NK-92 (cell line): ENCODE measurements at regions not wholly inside any gene's neighbourhood (a gene's known extent, or its start where the extent isn't known, plus 50 kb on each side); places are given as distances from the start of the nearest gene placed in this dataset.
"Not testable (repeated sequence)": the region's sequence is repeated elsewhere in the genome, so short reads cannot be mapped to it uniquely, and the experiment has no call there.

Source experiments
- DNase-seq: peaks from one replicate; lab custom pipeline; 2025; ENCODE audit not compliant: unreplicated experiment; lab: John Stamatoyannopoulos, UW

- DNase-seq, result no peak
These were observed 313.9 kb upstream of the SATB1 start for GRCh38 chr3:18739099-18739433.

- no peak for DNase-seq
These were observed 313.4 kb upstream of the SATB1 start for GRCh38 chr3:18738393-18739098.

- no peak for DNase-seq
These were observed 309.9 kb upstream of the SATB1 start for GRCh38 chr3:18735005-18735404.

DNA sequence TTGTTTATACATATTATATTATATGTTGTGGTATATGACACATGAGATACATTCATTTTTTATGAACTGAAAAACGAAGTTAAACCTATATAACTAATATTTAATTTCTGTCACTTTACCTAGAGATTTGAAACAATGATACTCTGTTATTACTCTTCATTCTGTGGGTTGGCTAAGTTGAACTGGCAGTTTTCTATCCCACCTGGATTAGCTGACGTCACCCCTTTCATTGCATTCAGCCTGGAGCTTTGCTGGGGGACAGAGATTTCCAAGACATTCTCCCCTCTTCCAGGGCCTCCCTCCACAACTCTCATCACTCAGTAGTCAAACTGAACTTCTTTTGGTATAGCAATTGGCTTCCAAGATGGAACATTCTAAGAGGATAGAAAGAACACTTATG, 309.2 kb upstream of the SATB1 start:
- no peak for DNase-seq

- DNase-seq, result no peak
These were observed 307.3 kb upstream of the SATB1 start for GRCh38 chr3:18732474-18732873.

DNA sequence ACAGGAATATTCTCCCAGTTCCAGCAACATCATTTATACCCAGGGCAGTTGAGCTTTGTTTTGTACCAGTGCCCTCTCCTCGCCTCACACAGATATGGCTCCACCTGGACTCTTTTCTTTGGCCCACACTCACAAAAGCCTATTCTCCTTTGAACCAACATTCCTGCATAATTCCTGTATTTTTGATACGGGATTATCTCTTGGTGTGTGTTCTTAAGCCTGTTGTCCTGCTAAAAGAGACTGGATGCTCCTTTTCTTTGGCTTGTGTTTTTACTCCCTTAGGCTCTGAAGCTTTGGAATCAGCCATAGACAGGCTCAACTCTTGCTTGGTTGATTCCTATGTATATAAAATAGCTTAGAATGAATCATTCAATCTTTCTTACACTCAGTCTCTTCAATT, 305.4 kb upstream of the SATB1 start:
- DNase-seq, result no peak

GRCh38 chr3:18729671-18730070, 304.5 kb upstream of the SATB1 start:
- DNase-seq, result no peak

DNA sequence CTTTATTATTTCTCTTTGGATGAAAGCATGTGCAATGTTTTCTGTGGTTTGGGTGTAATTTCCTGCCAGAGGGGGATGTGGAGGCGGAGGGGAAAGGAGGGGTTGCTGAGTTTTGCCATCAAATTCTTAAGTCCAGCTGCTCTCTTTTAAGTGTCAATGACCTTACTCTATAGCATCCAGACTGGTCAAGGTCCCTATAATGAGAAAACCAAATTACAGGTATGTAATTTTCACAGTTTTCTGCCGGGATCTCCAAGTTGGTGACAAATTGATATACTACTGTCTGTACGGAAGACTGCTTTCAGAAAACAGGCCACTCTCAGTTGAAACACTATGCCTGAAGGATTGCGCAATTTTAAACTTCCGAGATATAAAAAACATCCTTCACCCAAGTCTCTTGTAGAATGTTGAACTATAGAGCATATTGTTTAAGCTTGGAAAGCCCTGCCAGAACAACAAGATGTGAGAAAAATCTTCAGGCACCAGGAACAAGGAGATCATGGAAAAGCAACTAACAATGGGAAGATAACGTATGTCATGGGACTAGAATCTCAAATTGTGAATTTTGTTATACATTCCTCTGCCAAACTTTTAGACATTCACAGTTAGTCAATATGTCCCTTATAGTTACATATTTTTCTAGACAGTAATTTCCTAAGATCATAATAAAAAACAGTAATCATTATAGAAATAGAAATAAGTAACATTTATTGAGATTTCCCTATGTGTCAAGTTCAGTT, 300.7 kb upstream of the SATB1 start:
- no peak for DNase-seq

DNA sequence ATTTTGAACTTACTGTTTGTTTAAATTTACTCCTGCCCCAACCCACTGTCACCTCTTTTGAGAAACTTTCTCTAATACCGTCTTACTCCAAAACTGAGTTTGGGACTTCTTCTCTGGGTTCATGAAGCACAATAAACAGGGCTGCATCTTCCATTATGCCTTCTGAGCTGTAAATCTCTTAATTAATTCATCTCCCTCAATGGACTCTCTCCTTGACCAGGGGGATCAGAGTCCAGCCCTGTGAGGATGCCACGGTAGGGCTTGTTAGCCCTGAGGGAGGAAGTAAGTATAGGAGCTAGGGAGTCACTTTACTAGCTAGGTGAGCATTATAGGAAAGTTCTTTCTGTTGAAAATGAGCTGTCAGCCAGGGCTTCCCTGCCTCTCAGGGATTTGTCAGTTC, 299.3 kb upstream of the SATB1 start:
- DNase-seq, result no peak

- no peak for DNase-seq
These were observed 298.2 kb upstream of the SATB1 start for GRCh38 chr3:18723206-18723810.

DNA sequence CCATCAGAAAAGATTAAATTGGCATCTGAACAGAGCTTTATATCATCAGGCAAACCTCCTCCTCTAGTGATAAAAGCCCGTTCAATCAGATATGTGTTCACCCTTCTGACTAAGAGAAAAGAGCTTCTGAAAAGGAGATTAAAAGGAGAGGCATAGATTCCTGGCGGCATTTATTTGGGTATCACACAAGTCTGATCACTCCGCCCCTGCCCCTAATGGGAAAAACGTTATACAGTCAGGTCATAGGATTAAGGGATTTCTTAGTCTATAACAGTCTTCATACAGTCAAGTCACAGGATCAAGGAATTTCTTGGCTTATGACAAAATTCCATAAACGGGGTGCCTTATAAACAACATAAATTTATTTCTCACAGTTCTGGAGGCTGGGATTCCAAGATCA, 295.4 kb upstream of the SATB1 start:
- no peak for DNase-seq

GRCh38 chr3:18717598-18717997, 292.5 kb upstream of the SATB1 start:
- no peak for DNase-seq

- no peak for DNase-seq
These were observed 291.7 kb upstream of the SATB1 start for GRCh38 chr3:18716821-18717220.

DNA sequence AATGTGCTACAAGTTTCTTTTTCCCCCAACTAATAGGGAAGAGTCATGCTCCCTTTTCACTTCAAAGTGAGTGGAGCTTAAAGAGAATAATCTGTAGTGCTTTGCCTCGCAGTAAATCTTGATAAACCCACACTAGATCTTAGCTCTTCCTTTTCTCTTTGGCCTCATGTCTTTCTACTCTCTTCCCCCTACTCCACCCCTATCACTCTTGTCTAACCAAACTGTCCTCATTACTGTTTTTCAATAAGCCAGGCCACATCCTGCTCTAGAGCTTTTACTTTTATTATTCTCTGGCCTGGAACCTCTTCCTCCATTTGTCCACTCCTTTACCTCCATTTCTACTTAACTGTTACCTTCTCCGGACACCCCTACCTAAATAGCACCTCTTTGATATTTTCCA, 291.0 kb upstream of the SATB1 start:
- DNase-seq, result no peak

DNA sequence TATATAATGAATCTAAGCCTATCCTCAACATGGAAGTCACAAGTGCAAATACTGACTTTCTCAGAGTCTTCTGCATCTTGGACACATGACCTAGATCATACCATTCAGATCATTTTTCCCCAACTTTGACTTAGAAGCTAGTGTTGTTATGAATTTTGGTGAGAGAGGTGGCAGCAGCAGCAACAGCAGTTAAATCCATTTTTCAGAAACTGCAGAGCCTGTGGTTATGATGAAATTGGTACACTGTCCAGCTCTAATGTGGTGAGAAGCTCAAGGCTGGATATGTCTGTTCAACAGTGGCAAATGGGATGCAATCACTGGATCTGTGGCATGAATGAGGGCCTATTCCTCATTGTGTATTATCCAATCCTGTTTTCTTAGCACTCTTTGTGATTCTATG, 290.1 kb upstream of the SATB1 start:
- no peak for DNase-seq

DNA sequence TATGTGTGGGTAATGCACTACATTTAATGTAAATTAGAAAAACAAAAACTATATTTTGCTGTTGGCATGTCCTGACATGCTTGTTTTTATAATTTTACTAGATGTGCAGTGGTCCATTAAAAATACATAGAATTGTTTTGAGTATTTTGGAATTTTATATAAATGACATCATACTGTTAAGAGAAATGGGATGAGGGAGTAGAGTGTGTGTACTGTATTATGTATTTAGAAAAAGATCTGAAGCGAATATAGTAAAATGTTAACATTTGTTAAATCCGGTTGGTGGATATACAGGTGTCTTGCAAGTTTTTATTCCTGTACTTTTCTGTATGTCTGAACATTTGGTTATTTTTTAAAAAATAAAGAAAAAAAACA, 288.4 kb upstream of the SATB1 start:
- DNase-seq, result no peak

DNA sequence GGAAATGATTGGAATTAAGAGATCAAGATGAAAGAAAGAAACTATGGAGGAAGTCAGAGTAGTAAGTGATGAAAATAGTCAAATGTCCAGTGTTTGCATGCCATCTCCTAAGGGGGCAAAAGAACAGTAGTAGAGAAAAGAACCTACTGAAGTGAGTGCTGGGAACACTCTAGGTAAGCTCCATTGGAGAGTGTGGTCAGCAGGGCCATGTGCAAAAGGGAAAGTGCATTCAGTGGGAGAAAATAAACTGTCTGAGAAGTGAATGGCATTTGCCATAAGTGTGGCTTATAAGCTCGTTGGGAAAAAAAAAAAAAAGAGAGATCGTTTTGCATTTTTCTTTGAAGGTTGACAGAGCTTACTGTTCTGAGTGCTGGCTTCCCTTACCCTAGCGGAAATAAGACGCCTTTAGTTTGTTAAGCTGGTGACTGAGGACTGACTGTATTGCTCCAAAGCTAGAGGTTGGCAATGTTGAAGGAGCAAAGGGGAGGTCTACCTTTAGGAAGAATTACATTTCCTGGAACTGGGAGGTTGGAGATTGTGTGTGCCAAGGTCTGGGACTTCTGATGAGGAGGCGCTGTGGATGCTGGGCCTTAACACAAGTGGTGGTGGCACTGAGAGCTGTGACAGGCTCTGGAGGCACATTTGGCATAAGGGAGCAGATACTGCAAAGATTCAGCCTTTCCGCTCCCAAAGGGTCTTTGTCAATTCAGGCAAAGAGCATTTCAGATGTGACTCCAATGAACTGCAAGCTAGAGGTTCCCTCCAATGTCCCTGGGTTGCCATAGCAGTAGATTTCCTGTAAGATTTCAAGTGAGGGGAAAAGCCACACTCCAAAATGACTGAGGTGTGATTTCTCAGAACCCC, 287.8 kb upstream of the SATB1 start:
- DNase-seq, result no peak

DNA sequence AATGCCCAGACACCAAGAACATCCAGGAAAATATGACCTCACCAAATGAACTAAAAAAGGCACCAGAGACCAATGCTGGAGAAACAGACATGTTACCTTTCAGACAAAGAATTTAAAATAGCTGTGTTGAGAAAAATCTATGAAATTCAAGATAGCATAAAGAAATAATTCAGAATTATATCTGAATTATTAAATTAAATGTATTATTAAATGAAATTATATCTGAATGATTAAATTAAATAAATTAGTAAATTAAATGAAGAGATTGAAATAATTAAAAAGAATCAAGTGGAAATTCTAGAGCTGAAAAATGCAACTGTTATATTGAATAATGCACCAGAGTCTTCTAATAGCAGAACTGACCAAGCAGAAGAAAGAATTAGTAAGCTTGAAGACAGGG, 279.2 kb upstream of the SATB1 start:
- no peak for DNase-seq

DNA sequence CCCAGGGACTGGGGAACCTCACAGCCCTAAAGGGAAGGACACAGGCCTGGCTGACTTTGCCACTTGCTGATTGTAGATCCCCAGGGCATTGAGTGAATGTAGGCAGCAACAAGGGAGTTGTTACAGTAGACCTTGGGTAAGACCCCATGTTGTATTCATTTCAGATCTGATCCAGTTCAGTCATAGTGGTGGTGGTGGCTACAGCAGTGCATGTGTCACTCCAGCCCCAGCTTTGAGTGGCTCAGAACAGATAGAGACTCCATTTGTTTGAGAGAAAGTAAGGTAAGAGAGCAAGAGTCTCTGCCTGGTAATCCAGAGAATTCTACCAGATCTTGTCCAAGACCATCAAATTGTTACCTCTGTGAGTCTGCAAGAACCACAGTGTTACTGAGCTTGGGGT, 278.7 kb upstream of the SATB1 start:
- DNase-seq, result no peak

GRCh38 chr3:18693588-18694329, 268.6 kb upstream of the SATB1 start:
- DNase-seq, result not testable (repeated sequence)

GRCh38 chr3:18687286-18687685, 262.1 kb upstream of the SATB1 start:
- DNase-seq, result no peak
